HL-60 (cell line): ENCODE measurements at regions not wholly inside any gene's neighbourhood (a gene's known extent, or its start where the extent isn't known, plus 50 kb on each side); places are given as distances from the start of the nearest gene placed in this dataset.
"Not testable (repeated sequence)": the region's sequence is repeated elsewhere in the genome, so short reads cannot be mapped to it uniquely, and the experiment has no call there.

Source experiments
- DNase-seq, 2 experiments: peaks; one replicate each; pipeline ENCODE4 v3.0.0-alpha.2; 2010 to 2020; ENCODE audit warnings: low read depth in 1 of 2, low spot score in 1 of 2
- H3K27ac ChIP-seq: fragments of 250-450 bp; sonication (Bioruptor Pico); replicated peaks from 2 replicates; pipeline ENCODE4 v1.5.1; 2020; ENCODE audit warnings: mild to moderate bottlenecking, moderate library complexity
- H3K27me3 ChIP-seq: fragments of 250-450 bp; sonication (Bioruptor Pico); 2 replicates; pipeline ENCODE4 v1.5.1; 2021; ENCODE audit warnings: mild to moderate bottlenecking, moderate library complexity; ENCODE audit not compliant: insufficient read depth, poor library complexity, severe bottlenecking
- H3K4me3 ChIP-seq: replicated peaks from 2 replicates; pipeline ENCODE4 v1.5.1; 2011; ENCODE audit warnings: mild to moderate bottlenecking, control low read depth, low read length; ENCODE audit not compliant: insufficient read depth
- CTCF ChIP-seq: IDR thresholded peaks from one replicate; pipeline ENCODE4 v1.5.1; 2011; ENCODE audit warnings: low read length, control low read depth, inconsistent platforms; ENCODE audit not compliant: insufficient read depth
- GABPA ChIP-seq: IDR thresholded peaks from 2 replicates; pipeline ENCODE4 v1.6.1; 2012; ENCODE audit warnings: low read depth
- POLR2AphosphoS5 ChIP-seq: IDR thresholded peaks from 2 replicates; pipeline ENCODE4 v1.6.1; 2012; ENCODE audit warnings: low read depth
- SPI1 ChIP-seq: IDR thresholded peaks from 2 replicates; pipeline ENCODE4 v1.6.1; 2012; ENCODE audit warnings: low read depth, mild to moderate bottlenecking, borderline replicate concordance
- TF ChIP-seq, protein P1 (sequence below): IDR thresholded peaks from 2 replicates; pipeline ENCODE4 v1.6.1; 2012; ENCODE audit warnings: low read depth; ENCODE audit not compliant: insufficient replicate concordance

GRCh38 chr5:126125407-126125806 is 297.8 kb upstream of the GRAMD2B start:
- Histone ChIP-seq H3K27ac (no peak overlapping the region), H3K4me3 (no peak overlapping the region)

DNA sequence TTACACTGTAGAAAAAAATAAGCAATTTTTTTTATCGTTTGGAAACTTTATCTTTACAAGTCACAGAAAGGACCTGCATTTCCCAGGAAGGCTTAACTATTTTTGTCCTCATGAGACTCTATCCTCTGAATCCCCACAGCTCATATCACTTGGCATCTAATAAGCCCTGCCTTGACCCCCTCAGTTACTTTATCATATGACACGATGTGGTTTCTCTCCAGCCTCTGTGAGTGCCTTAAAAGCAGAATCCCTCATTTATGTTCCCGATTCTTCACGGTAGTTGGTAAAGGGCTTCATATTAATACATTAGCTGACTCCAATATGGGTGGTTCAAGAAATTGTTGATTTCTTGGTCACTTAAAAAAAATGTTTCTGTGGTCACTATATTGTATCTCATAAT is 296.6 kb upstream of the GRAMD2B start:
- no peak overlapping the region for H3K27ac ChIP-seq
- H3K4me3 ChIP-seq: no peak overlapping the region
- TF ChIP-seq, protein P1, sequence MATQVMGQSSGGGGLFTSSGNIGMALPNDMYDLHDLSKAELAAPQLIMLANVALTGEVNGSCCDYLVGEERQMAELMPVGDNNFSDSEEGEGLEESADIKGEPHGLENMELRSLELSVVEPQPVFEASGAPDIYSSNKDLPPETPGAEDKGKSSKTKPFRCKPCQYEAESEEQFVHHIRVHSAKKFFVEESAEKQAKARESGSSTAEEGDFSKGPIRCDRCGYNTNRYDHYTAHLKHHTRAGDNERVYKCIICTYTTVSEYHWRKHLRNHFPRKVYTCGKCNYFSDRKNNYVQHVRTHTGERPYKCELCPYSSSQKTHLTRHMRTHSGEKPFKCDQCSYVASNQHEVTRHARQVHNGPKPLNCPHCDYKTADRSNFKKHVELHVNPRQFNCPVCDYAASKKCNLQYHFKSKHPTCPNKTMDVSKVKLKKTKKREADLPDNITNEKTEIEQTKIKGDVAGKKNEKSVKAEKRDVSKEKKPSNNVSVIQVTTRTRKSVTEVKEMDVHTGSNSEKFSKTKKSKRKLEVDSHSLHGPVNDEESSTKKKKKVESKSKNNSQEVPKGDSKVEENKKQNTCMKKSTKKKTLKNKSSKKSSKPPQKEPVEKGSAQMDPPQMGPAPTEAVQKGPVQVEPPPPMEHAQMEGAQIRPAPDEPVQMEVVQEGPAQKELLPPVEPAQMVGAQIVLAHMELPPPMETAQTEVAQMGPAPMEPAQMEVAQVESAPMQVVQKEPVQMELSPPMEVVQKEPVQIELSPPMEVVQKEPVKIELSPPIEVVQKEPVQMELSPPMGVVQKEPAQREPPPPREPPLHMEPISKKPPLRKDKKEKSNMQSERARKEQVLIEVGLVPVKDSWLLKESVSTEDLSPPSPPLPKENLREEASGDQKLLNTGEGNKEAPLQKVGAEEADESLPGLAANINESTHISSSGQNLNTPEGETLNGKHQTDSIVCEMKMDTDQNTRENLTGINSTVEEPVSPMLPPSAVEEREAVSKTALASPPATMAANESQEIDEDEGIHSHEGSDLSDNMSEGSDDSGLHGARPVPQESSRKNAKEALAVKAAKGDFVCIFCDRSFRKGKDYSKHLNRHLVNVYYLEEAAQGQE: no peak
- TF ChIP-seq SPI1 (no peak), CTCF (no peak), POLR2AphosphoS5 (no peak), GABPA (no peak)

More at GRCh38 chr5:126125407-126125806, 297.8 kb upstream of the GRAMD2B start:
- TF ChIP-seq POLR2AphosphoS5 (no peak), GABPA (no peak)
- no peaks in the 10 kb centered on the region for H3K27me3 ChIP-seq
- no peak for DNase-seq

GRCh38 chr5:126127371-126127770 is 295.8 kb upstream of the GRAMD2B start:
- not testable (repeated sequence) for DNase-seq, H3K27me3 ChIP-seq, H3K27ac ChIP-seq, H3K4me3 ChIP-seq

More for the DNA sequence above, 296.6 kb upstream of the GRAMD2B start:
- H3K27me3 ChIP-seq: no peaks in the 10 kb centered on the region
- no peak for DNase-seq

- H3K4me3 ChIP-seq: no peak overlapping the region
- no peak for DNase-seq
- H3K27ac ChIP-seq: no peak overlapping the region
- no peaks in the 10 kb centered on the region for H3K27me3 ChIP-seq
- TF ChIP-seq GABPA (no peak), POLR2AphosphoS5 (no peak), SPI1 (no peak), CTCF (no peak)
- TF ChIP-seq, protein P1: no peak
These were observed 293.8 kb upstream of the GRAMD2B start for GRCh38 chr5:126129431-126129830.

DNA sequence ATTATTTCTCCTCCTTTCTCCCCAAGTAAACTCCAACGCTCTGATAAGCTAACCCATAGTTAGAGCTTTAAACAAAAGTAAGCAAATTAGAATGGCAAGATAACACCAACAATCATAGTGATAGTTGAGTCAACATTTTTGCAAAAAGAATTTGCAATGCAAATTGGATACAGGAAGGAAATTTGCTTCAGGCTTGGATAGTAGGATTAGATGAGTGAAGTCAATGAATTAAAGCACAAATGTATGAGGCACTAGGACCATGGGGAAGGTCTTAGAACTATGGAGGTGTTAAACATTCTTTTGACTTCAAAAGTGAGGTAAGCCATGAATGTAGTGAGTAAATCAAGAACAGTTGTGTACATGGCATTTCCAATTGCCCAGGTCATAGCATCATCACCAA is 289.8 kb upstream of the GRAMD2B start:
- Histone ChIP-seq H3K4me3 (no peak overlapping the region), H3K27ac (no peak overlapping the region), H3K27me3 (no peaks in the 10 kb centered on the region)
- DNase-seq: no peak
- TF ChIP-seq GABPA (no peak), SPI1 (no peak), POLR2AphosphoS5 (no peak)
- TF ChIP-seq, protein P1: no peak
